DOHH2 (cell line): ENCODE measurements at regions not wholly inside any gene's neighbourhood (a gene's known extent, or its start where the extent isn't known, plus 50 kb on each side); places are given as distances from the start of the nearest gene placed in this dataset.

ENCODE experiments used
- H3F3A ChIP-seq: fragments of 200-600 bp; sonication (generic), shearing (Covaris generic); 2 replicates; pipeline ENCODE4 v1.6.0; 2016; ENCODE audit warnings: antibody characterized with exemption, mild to moderate bottlenecking; ENCODE audit not compliant: control insufficient read depth, insufficient read depth
- H3K27ac ChIP-seq: fragments of 200-600 bp; sonication (generic); 2 replicates; pipeline ENCODE4 v1.5.1; 2014; ENCODE audit warnings: low read depth, mild to moderate bottlenecking, low read length, moderate library complexity
- H3K27me3 ChIP-seq: fragments of 200-600 bp; sonication (generic); 2 replicates; pipeline ENCODE4 v1.6.1; 2014; ENCODE audit warnings: mild to moderate bottlenecking, low read length, mixed read lengths; ENCODE audit not compliant: control insufficient read depth
- H3K36me3 ChIP-seq: fragments of 200-600 bp; sonication (generic); 2 replicates; pipeline ENCODE4 v1.6.1; 2014; ENCODE audit warnings: mild to moderate bottlenecking, low read length, moderate library complexity, mixed read lengths; ENCODE audit not compliant: control insufficient read depth
- H3K4me1 ChIP-seq: fragments of 200-600 bp; sonication (generic); 2 replicates; pipeline ENCODE4 v1.6.1; 2014; ENCODE audit warnings: mild to moderate bottlenecking, low read length, mixed read lengths; ENCODE audit not compliant: control insufficient read depth
- H3K4me2 ChIP-seq: fragments of 200-600 bp; sonication (generic); 2 replicates; pipeline ENCODE4 v1.6.0; 2014; ENCODE audit warnings: mild to moderate bottlenecking, low read length, moderate library complexity
- H3K4me3 ChIP-seq: fragments of 200-600 bp; sonication (generic); 2 replicates; pipeline ENCODE4 v1.5.1; 2014; ENCODE audit warnings: mild to moderate bottlenecking, low read length, mixed read lengths
- H3K79me2 ChIP-seq: fragments of 200-600 bp; sonication (generic); 2 replicates; pipeline ENCODE4 v1.6.1; 2014; ENCODE audit warnings: mild to moderate bottlenecking, low read length, mixed read lengths; ENCODE audit not compliant: control insufficient read depth
- H3K9me2 ChIP-seq: fragments of 200-600 bp; sonication (generic); replicated peaks from 2 replicates; pipeline ENCODE4 v1.6.1; 2014; ENCODE audit warnings: mild to moderate bottlenecking, low read length, mixed read lengths; ENCODE audit not compliant: control insufficient read depth
- H3K9me3 ChIP-seq: fragments of 200-600 bp; sonication (generic); 2 replicates; pipeline ENCODE4 v1.6.1; 2014; ENCODE audit warnings: antibody characterized with exemption, low read length, mixed read lengths; ENCODE audit not compliant: control insufficient read depth, insufficient read depth
- H4K20me1 ChIP-seq: fragments of 200-600 bp; sonication (generic); 2 replicates; pipeline ENCODE4 v1.6.0; 2014; ENCODE audit warnings: low read depth, mild to moderate bottlenecking, antibody characterized with exemption, low read length, moderate library complexity; ENCODE audit not compliant: control insufficient read depth, insufficient read depth
- EZH2phosphoT487 ChIP-seq: fragments of 200-600 bp; sonication (generic); IDR thresholded peaks from 2 replicates; pipeline ENCODE4 v1.6.1; 2017; ENCODE audit warnings: borderline replicate concordance, mild to moderate bottlenecking, antibody characterized with exemption, low read length, moderate library complexity, mixed read lengths
- TF ChIP-seq, protein P1 (sequence below): fragments of 200-600 bp; sonication (generic); IDR thresholded peaks from one replicate; pipeline ENCODE4 v1.5.1; 2014; ENCODE audit warnings: antibody characterized with exemption, mild to moderate bottlenecking, low read depth, low read length; ENCODE audit not compliant: poor library complexity, severe bottlenecking

DNA sequence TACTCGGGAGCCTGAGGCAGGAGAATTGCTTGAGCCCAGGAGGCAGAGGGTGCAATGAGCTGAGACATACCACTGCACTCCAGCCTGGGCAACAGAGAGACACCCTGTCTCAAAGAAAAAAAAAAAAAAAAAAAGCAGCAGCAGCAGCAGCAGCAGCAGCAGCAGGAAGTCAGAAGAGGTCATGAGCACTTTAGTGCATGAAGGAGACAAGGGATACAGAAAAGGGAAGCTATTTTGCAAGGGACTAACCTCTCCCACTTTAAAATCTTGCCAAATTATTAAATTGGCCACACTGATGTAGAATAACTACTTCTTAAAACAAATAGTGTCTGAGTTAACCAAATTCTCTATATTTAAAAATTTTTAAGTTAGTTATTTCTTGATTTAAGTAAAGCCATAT lies 113.4 kb upstream of the PDE1A start:
- H3K4me1 ChIP-seq = no peaks in the 10 kb centered on the region
- H3K27ac ChIP-seq = no peak overlapping the region
- H3K27me3 ChIP-seq = no peaks in the 10 kb centered on the region
- H3K9me3 ChIP-seq = no peaks in the 10 kb centered on the region
- no peaks in the 10 kb centered on the region for H3K36me3 ChIP-seq
- TF ChIP-seq EZH2phosphoT487 = no peak
- TF ChIP-seq, protein P1, sequence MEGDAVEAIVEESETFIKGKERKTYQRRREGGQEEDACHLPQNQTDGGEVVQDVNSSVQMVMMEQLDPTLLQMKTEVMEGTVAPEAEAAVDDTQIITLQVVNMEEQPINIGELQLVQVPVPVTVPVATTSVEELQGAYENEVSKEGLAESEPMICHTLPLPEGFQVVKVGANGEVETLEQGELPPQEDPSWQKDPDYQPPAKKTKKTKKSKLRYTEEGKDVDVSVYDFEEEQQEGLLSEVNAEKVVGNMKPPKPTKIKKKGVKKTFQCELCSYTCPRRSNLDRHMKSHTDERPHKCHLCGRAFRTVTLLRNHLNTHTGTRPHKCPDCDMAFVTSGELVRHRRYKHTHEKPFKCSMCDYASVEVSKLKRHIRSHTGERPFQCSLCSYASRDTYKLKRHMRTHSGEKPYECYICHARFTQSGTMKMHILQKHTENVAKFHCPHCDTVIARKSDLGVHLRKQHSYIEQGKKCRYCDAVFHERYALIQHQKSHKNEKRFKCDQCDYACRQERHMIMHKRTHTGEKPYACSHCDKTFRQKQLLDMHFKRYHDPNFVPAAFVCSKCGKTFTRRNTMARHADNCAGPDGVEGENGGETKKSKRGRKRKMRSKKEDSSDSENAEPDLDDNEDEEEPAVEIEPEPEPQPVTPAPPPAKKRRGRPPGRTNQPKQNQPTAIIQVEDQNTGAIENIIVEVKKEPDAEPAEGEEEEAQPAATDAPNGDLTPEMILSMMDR = no peak
- no peaks in the 10 kb centered on the region for H3F3A ChIP-seq
- no peak overlapping the region for H3K4me2 ChIP-seq
- no peaks in the 10 kb centered on the region for H3K9me2 ChIP-seq
- H3K4me3 ChIP-seq = no peak overlapping the region
- H4K20me1 ChIP-seq = no peaks in the 10 kb centered on the region
- H3K79me2 ChIP-seq = no peaks in the 10 kb centered on the region

DNA sequence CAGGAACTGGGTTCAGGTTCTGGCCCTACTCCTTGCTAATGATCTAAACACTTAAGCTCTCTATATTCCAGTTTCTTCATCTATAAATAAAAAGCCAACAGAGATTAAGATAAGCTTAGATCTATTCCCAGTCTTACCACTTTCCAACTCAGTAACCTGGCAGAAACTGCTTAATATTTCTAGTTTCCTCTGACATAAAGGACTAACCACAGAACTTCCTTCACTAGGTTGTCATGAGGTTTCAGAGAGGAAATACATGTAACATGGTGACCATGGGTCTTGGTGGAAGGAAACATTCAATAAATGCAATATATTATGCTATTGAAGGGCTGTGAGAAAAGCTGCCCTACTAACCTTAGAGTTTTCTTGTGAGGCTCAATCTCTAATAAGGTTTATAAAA lies 114.4 kb upstream of the PDE1A start:
- Histone ChIP-seq H3K9me2 (no peaks in the 10 kb centered on the region), H3K4me1 (no peaks in the 10 kb centered on the region), H3K27me3 (no peaks in the 10 kb centered on the region), H3K27ac (no peak overlapping the region), H3F3A (no peaks in the 10 kb centered on the region), H3K36me3 (no peaks in the 10 kb centered on the region), H3K4me2 (no peak overlapping the region), H3K79me2 (no peaks in the 10 kb centered on the region), H4K20me1 (no peaks in the 10 kb centered on the region), H3K9me3 (no peaks in the 10 kb centered on the region), H3K4me3 (no peak overlapping the region)
- no peak for TF ChIP-seq EZH2phosphoT487
- TF ChIP-seq, protein P1 = no peak

DNA sequence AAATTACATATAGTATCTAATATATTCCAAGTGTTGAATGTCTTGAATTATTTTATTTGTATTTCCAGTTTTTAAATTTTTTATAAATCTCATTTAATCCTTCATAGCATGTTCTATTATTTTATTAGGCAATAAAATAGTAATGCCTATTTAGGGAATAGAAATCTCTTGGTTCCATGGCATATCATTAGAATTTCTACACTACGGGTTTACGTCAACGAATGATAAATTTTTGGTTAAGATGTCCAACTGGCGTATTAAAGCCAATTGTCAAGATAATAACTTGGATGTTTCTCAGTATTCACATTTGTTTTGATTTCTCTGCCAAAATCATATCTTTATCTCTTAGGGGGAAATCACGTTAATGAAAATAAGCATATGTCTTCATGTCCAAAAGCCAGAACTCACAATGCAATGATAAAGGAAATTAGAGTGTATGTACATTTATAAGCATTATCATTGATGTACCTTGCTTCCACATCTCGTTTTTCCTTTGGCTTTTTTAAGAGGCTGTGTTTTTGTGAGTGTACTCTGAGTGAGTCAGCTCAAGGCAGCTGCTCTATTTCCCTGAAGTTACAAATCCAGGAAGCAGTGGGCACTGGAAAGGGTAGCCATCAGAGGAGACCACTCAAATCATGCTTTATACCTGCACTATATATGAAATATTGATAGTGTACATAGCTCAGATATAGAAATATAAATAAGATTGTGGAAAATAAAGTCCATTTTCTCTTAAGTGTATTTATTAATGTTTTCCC lies 115.8 kb upstream of the PDE1A start:
- TF ChIP-seq EZH2phosphoT487 = no peak
- TF ChIP-seq, protein P1 = no peak

More for the DNA sequence above, 115.8 kb upstream of the PDE1A start:
- Histone ChIP-seq H3K27ac (no peak overlapping the region), H3K79me2 (no peaks in the 10 kb centered on the region), H3K36me3 (no peaks in the 10 kb centered on the region), H3K27me3 (peaks cover 3% of the 10 kb centered on the region; the same call in 1 of the 2 replicates), H3K9me2 (no peaks in the 10 kb centered on the region), H3F3A (no peaks in the 10 kb centered on the region), H3K4me2 (no peak overlapping the region), H4K20me1 (no peaks in the 10 kb centered on the region), H3K4me1 (no peaks in the 10 kb centered on the region), H3K9me3 (no peaks in the 10 kb centered on the region), H3K4me3 (no peak overlapping the region)
